IPS-NIHi7 (cell line): ENCODE measurements at regions not wholly inside any gene's neighbourhood (a gene's known extent, or its start where the extent isn't known, plus 50 kb on each side); places are given as distances from the start of the nearest gene placed in this dataset.
"Not testable (repeated sequence)": the region's sequence is repeated elsewhere in the genome, so short reads cannot be mapped to it uniquely, and the experiment has no call there.

Experiments used
- DNase-seq: peaks from one replicate; pipeline ENCODE4 v3.0.0; 2012; ENCODE audit warnings: mixed read lengths; ENCODE audit errors: extremely low spot score

DNA sequence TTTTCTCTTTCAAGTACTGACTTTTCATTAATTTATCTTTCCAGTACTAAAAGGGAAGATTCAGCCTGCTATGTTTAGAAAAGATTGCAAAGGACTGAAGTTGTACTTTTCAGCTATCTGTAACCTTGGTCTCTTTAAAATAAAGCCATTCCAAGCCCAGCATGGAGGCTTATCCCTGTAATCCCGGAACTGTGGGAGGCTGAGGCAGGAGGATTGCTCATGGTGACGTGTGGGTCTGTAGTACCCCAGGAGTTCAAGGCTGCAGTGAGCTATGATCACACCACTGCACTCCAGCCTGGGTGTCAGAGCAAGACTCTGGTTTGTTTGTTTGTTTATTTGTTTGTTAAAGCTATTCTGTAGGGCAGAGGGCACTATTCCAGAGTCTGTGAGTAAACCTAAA lies 50.6 kb upstream of the TMEM170B start:
- DNase-seq, result no peak

DNA sequence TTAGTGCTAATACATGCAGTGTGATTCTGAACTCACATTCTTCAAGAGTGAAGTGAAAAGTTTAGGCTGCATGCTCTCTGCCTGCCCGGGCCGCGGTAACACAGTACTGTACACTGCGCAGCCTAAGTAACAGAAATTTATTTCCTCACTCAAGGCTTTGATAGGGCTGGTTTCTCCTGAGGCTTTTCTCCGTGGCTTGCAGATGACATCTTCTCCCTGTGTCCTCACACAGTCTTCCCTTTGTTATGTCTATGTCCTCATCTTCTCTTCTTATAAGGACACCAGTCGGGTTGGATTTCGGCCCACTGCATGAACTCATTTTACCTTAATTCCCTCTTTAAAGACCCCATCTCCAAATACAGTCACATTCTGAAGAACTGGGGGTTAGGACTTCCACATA lies 51.1 kb upstream of the TMEM170B start:
- DNase-seq, result no peak

DNA sequence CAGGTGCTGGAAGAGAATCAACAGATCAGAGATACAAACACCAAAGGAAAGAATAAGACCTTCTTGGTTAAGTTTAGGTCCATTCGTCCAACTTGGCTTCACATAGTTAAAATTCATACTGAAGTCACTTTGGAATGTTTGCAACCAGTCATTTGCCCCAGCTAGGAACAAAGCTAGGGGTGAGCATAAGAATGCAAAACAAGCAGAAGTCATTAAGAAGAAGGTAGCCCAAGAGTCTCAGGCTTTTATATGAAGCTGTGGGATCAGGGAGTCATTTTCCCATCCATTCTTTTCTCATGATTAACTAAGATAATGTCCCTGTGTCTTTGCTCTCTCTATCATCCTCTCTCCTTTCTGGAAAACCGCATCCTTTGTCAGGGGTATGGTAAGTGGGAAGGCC lies 51.5 kb upstream of the TMEM170B start:
- no peak for DNase-seq

DNA sequence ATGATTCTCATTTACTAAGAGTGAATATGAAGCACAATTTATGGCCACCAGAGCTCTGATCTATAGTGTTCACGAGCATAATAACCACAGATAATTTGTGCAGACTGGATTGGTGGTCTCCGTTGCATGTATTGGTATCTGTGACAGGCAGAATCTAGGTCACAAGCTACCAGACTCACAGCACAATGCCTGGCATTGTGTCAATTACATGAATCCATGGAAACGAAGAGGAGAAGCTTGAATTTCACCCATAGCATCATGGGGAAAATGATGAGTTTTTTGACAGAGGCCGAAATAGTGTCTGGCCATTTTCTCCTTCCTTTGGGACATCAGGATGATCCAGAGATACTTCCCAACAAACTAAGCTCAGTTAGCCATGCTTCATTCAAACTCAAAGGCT lies 52.3 kb upstream of the TMEM170B start:
- no peak for DNase-seq

DNA sequence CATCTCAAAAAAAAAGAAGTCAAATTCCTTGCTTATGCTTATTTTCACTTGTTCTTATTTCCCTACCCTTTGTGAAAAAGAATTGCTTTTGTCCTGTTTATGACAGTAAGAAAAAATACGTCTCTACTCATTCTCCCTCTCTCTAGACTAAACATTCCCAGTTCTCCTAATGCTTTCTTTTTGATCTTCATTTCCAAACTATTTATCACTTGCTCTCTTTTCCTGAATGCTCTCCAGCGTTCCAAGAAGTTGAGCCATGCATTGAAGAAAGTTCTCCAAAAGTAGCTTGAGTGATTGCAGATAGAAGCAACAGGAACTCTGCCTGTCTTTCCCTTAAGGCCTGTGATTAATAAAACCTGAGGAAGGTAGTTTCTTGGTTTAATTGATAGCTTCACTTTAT lies 53.1 kb upstream of the TMEM170B start:
- no peak for DNase-seq

GRCh38 chr6:11482616-11483015 lies 54.9 kb upstream of the TMEM170B start:
- no peak for DNase-seq

- DNase-seq, result no peak
Observed at GRCh38 chr6:11480541-11480940, 57.0 kb upstream of the TMEM170B start.

GRCh38 chr6:11479296-11479695 lies 58.3 kb upstream of the TMEM170B start:
- no peak for DNase-seq

DNA sequence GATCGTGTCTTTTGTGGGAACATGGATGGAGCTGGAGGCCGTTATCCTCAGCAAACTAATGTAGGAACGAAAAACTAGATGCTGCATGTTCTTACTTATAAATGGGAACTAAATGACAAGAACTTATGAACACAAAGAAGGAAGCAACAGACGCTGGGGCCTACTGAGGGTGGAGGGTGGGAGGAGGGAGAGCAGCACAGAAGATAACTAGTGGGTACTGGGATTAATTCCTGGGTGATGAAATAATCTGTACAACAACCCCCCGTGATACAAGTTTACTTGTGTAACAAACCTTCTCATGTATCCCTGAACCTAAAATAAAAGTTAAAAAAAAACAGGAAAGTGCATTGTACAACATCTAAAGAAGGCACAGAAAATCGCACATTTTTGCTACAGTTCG lies 59.0 kb upstream of the TMEM170B start:
- DNase-seq, result no peak

DNA sequence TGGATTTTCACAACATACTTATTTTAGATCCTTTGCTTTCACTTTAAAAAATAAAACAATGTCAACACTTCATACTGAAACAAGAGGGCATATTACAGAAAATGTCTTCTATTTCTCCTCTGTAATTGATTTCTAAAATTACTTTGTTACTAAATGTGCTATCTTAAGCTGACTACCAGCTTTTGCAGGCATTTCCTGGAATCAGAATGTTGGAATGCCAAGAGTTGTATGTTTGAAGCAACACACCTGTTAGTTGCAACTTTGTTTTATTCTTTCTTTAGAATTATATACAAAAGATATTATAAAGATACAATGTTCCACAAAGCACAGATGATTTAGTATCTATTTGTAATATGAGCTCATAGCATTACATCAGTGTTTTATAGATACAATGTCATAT lies 62.5 kb upstream of the TMEM170B start:
- no peak for DNase-seq

GRCh38 chr6:11473008-11473740 lies 64.4 kb upstream of the TMEM170B start:
- no peak for DNase-seq

DNA sequence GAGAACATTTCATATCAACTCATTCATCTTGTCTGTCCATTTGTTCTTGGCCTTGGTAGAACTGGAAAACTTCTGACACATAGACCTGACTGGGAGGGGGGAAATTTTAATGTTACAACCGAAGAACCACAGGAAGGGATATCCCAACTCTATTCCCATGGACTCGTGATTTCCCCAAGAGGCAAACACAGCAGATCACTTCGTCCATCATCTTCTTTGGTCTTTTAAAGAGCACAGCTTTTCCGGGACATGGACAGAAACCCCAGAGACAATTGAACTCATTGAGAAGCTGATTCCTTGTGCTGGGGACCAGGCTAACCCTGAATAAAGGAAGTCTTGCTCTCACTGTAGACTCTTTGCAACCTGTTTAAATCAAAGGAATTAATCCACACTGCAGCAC lies 66.3 kb upstream of the TMEM170B start:
- no peak for DNase-seq

- DNase-seq, result no peak
Observed at GRCh38 chr6:11469684-11470083, 67.9 kb upstream of the TMEM170B start.

- DNase-seq, result not testable (repeated sequence)
Observed at GRCh38 chr6:11468271-11468670, 69.3 kb upstream of the TMEM170B start.

DNA sequence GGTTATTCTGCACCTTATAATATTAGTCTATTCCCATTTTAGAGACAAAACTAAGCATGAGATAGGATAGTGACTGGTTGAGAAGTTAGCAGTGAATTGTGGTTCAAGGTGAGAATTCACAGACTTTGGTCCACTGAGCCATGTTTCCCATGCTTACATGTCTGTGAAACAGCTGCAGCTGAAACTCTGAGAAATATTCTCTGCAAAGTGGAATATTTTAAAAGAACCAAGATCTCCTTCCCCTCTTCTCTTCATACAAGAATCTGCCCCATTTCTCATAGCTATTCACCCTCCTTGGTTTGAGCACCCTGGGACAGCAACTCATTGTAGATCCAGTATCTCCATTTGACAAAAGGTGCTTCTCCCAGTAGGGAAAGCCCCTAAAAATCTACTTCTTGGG lies 70.2 kb upstream of the TMEM170B start:
- no peak for DNase-seq

DNA sequence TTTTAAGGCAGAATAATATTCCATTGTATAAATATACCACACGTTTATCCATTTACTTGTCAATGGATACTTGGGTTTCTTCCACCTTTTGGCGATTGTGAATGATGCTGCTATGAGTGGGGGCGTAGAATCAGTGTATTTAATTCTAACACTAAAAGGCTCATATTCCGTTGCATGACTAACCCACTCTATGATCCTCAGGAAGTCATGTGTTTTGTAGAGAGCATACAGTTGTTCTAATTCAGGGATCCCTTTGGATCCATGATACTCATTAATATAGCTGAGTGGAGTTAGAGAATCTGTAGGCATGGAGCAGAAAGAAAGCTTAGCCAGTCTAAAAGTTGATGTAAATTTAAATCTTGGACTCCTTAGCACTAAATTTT lies 74.2 kb upstream of the TMEM170B start:
- DNase-seq, result no peak

DNA sequence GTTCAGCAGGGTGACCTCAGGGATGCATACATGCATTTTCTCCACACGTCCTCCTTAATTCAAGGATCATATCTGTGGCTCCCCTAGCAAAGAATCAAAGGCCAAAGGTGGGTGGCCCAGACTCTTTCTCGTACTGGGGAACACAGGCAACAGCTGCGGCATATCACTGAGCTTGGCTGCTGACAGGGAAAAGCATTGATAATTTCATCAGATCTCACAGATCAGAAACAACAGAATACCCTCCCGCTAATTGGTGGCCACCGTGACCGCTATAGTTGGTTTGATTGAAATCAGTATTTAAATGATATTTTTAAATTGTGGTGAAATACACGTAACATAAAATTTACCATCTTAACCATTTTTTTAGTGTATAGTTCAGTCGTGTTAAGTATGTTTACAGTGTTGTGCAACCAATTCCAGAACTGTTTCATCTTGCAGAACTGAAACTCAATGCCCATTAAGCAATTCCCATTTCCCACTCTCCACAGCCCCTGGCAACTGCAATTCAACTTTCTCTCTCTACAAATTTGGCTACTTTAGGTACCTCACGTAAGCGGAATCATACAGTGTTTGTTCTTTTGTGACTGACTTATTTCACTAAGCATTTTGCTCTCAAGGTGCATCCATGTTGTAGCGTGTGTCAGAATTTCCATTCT lies 74.7 kb upstream of the TMEM170B start:
- no peak for DNase-seq

- no peak for DNase-seq
Observed at GRCh38 chr6:11460837-11461661, 76.5 kb upstream of the TMEM170B start.

- DNase-seq, result no peak
Observed at GRCh38 chr6:11460001-11460668, 77.4 kb upstream of the TMEM170B start.

GRCh38 chr6:11459079-11459610 lies 78.4 kb upstream of the TMEM170B start:
- no peak for DNase-seq

GRCh38 chr6:11458509-11458908 lies 79.0 kb upstream of the TMEM170B start:
- DNase-seq, result no peak

GRCh38 chr6:11457422-11457821 lies 80.1 kb upstream of the TMEM170B start:
- DNase-seq, result not testable (repeated sequence)
